Loucy (cell line): ENCODE measurements at regions not wholly inside any gene's neighbourhood (a gene's known extent, or its start where the extent isn't known, plus 50 kb on each side); places are given as distances from the start of the nearest gene placed in this dataset.
"Not testable (repeated sequence)": the region's sequence is repeated elsewhere in the genome, so short reads cannot be mapped to it uniquely, and the experiment has no call there.

Source experiments
- H2AFZ ChIP-seq: fragments of 200-600 bp; sonication (generic); 2 replicates; pipeline ENCODE4 v1.6.0; 2016; ENCODE audit warnings: antibody characterized with exemption, mild to moderate bottlenecking, low read length, moderate library complexity
- H3F3A ChIP-seq: fragments of 200-600 bp; 2 replicates; pipeline ENCODE4 v1.6.0; 2016; ENCODE audit warnings: antibody characterized with exemption, low read depth, mild to moderate bottlenecking
- H3K27me3 ChIP-seq: fragments of 200-600 bp; sonication (generic); 2 replicates; pipeline ENCODE4 v1.6.1; 2014; ENCODE audit warnings: low read length, mild to moderate bottlenecking; ENCODE audit not compliant: insufficient read depth, poor library complexity, severe bottlenecking
- H3K36me3 ChIP-seq: fragments of 200-600 bp; sonication (generic); 2 replicates; pipeline ENCODE4 v1.6.1; 2016; ENCODE audit warnings: low read length; ENCODE audit not compliant: insufficient read depth
- H3K4me1 ChIP-seq: fragments of 200-600 bp; sonication (generic); 2 replicates; pipeline ENCODE4 v1.5.1; 2014; ENCODE audit warnings: low read length, mild to moderate bottlenecking; ENCODE audit not compliant: insufficient read depth, poor library complexity, severe bottlenecking
- H3K4me2 ChIP-seq: fragments of 200-600 bp; sonication (generic); 2 replicates; pipeline ENCODE4 v1.6.0; 2014; ENCODE audit warnings: antibody characterized with exemption, low read length, low read depth, mild to moderate bottlenecking; ENCODE audit not compliant: poor library complexity, severe bottlenecking
- H3K4me3 ChIP-seq: fragments of 200-600 bp; sonication (generic); 2 replicates; pipeline ENCODE4 v1.5.1; 2014; ENCODE audit warnings: low read length, mild to moderate bottlenecking, mixed read lengths; ENCODE audit not compliant: poor library complexity, severe bottlenecking
- H3K79me2 ChIP-seq: fragments of 200-600 bp; sonication (generic); 2 replicates; pipeline ENCODE4 v1.6.1; 2014; ENCODE audit warnings: low read length; ENCODE audit not compliant: insufficient read depth
- H3K9ac ChIP-seq: fragments of 200-600 bp; sonication (generic); 2 replicates; pipeline ENCODE4 v1.6.0; 2014; ENCODE audit warnings: mild to moderate bottlenecking, low read depth, low read length, moderate library complexity; ENCODE audit not compliant: poor library complexity, severe bottlenecking
- H3K9me2 ChIP-seq: fragments of 200-600 bp; sonication (generic); replicated peaks from 2 replicates; pipeline ENCODE4 v1.6.1; 2016; ENCODE audit warnings: low read depth, low read length, mixed read lengths
- H3K9me3 ChIP-seq: fragments of 200-600 bp; sonication (generic); 2 replicates; pipeline ENCODE4 v1.6.1; 2014; ENCODE audit warnings: mild to moderate bottlenecking, antibody characterized with exemption, low read length, low read depth; ENCODE audit not compliant: insufficient read depth
- H4K20me1 ChIP-seq: fragments of 200-600 bp; sonication (generic); 2 replicates; pipeline ENCODE4 v1.6.0; 2014; ENCODE audit warnings: antibody characterized with exemption, low read length, mild to moderate bottlenecking; ENCODE audit not compliant: insufficient read depth, poor library complexity, severe bottlenecking
- EZH2phosphoT487 ChIP-seq: fragments of 200-600 bp; IDR thresholded peaks from 2 replicates; pipeline ENCODE4 v1.6.1; 2018; ENCODE audit warnings: antibody characterized with exemption, mild to moderate bottlenecking, moderate library complexity, borderline replicate concordance
- TF ChIP-seq, protein P1 (sequence below): fragments of 200-600 bp; sonication (generic); conservative IDR thresholded peaks from 2 replicates; pipeline ENCODE4 v1.5.1; 2014; ENCODE audit warnings: mild to moderate bottlenecking, antibody characterized with exemption, low read length

DNA sequence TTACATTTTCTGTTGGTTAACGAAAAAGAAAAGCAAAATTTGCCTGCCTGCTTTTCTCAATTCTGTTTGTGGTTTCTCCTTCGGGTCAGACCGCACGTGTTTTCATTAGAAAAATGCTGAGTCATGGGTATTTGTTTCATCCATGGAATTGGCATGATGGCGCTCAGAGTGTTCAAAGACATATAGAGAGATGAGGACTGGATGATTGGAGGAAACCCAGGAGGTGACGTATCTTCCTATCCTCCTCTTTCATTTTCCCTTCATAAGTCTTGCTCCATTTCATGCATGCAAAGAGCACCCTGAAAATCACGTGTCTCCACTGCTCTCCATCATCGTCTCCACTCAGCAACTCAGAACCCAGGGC, 353.8 kb upstream of the WWC1 start:
- no peak overlapping the region for H3K9ac ChIP-seq
- no peaks in the 10 kb centered on the region for H3K27me3 ChIP-seq
- no peaks in the 10 kb centered on the region for H3F3A ChIP-seq
- H3K4me3 ChIP-seq: no peak overlapping the region
- TF ChIP-seq, protein P1, sequence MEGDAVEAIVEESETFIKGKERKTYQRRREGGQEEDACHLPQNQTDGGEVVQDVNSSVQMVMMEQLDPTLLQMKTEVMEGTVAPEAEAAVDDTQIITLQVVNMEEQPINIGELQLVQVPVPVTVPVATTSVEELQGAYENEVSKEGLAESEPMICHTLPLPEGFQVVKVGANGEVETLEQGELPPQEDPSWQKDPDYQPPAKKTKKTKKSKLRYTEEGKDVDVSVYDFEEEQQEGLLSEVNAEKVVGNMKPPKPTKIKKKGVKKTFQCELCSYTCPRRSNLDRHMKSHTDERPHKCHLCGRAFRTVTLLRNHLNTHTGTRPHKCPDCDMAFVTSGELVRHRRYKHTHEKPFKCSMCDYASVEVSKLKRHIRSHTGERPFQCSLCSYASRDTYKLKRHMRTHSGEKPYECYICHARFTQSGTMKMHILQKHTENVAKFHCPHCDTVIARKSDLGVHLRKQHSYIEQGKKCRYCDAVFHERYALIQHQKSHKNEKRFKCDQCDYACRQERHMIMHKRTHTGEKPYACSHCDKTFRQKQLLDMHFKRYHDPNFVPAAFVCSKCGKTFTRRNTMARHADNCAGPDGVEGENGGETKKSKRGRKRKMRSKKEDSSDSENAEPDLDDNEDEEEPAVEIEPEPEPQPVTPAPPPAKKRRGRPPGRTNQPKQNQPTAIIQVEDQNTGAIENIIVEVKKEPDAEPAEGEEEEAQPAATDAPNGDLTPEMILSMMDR: no peak
- no peak for TF ChIP-seq EZH2phosphoT487
- H3K4me2 ChIP-seq: no peak overlapping the region
- no peaks in the 10 kb centered on the region for H4K20me1 ChIP-seq
- no peaks in the 10 kb centered on the region for H3K79me2 ChIP-seq
- no peaks in the 10 kb centered on the region for H3K9me2 ChIP-seq
- no peaks in the 10 kb centered on the region for H3K9me3 ChIP-seq
- H2AFZ ChIP-seq: no peak overlapping the region
- no peaks in the 10 kb centered on the region for H3K36me3 ChIP-seq
- peaks cover 13% of the 10 kb centered on the region for H3K4me1 ChIP-seq

DNA sequence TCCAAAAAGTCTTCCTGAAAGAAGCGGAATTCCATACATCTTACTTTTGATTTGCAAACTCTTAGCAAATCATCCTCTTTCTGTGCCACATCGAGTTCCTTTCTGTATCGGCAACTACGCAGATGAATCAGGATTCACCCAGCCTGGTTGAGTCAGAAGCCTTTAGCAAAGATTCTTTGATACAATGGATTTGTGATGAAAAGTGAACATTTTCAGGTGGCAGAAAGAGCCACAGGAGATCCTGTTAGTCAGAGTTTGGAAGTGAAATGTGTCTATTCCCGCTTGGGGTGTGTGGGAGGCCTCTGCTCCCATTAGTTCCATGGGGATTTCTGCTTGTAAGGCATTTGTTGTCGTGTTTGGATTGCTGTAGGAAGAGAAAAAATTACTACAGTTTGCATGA, 351.8 kb upstream of the WWC1 start:
- no peak overlapping the region for H2AFZ ChIP-seq
- no peaks in the 10 kb centered on the region for H3K79me2 ChIP-seq
- no peaks in the 10 kb centered on the region for H3F3A ChIP-seq
- H4K20me1 ChIP-seq: no peaks in the 10 kb centered on the region
- no peak overlapping the region for H3K4me2 ChIP-seq
- no peaks in the 10 kb centered on the region for H3K9me3 ChIP-seq
- no peak overlapping the region for H3K4me3 ChIP-seq
- H3K36me3 ChIP-seq: no peaks in the 10 kb centered on the region
- H3K4me1 ChIP-seq: peaks cover 13% of the 10 kb centered on the region
- no peaks in the 10 kb centered on the region for H3K9me2 ChIP-seq
- H3K27me3 ChIP-seq: no peaks in the 10 kb centered on the region
- TF ChIP-seq EZH2phosphoT487: no peak
- TF ChIP-seq, protein P1: no peak
- H3K9ac ChIP-seq: no peak overlapping the region

DNA sequence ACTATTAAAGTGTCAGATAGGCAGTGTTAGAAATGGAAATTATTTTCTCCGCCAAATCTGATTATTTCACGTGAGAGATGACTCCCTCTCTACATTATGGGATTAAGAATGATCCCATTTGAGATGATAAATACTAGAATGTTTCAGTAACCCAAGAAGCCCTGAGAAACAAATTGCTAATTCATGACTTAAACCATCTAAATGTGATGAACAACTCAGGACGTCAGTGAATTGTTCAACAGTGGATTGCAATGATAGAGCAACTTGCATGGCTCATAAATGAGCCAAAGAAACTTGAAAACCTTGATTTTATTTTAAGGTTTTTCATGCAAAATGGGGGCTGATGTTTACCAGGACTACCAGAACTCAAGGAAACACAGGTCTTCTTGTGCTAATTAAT, 350.5 kb upstream of the WWC1 start:
- no peaks in the 10 kb centered on the region for H3F3A ChIP-seq
- H4K20me1 ChIP-seq: no peaks in the 10 kb centered on the region
- no peaks in the 10 kb centered on the region for H3K79me2 ChIP-seq
- no peak overlapping the region for H3K9ac ChIP-seq
- no peak overlapping the region for H2AFZ ChIP-seq
- no peaks in the 10 kb centered on the region for H3K27me3 ChIP-seq
- TF ChIP-seq, protein P1: no peak
- TF ChIP-seq EZH2phosphoT487: no peak
- H3K36me3 ChIP-seq: no peaks in the 10 kb centered on the region
- peaks cover 13% of the 10 kb centered on the region for H3K4me1 ChIP-seq
- H3K9me3 ChIP-seq: no peaks in the 10 kb centered on the region
- H3K4me2 ChIP-seq: no peak overlapping the region
- H3K4me3 ChIP-seq: no peak overlapping the region
- no peaks in the 10 kb centered on the region for H3K9me2 ChIP-seq

DNA sequence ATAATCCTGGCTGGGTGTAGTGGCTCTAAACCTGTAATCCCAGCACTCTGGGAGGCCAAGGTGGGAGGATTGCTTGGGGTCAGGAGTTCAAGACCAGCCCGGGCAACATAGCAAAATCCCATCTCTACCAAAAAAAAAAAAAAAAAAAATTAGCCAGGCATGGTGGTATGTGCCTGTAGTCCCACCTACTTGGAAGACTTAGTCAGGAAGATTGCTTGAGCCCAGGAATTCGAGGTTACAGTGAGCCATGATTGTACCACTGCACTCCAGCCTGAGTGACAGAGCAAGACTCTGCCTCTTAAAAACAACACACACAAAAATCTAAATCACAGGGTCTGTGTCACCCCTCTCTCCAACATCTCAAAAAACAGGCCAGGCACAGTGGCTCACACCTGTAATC, 349.9 kb upstream of the WWC1 start:
- not testable (repeated sequence) for H3K9me3 ChIP-seq, H3K4me2 ChIP-seq, H3K36me3 ChIP-seq, H4K20me1 ChIP-seq, H3K4me3 ChIP-seq, H2AFZ ChIP-seq, H3F3A ChIP-seq, H3K79me2 ChIP-seq, H3K9me2 ChIP-seq, H3K27me3 ChIP-seq, H3K9ac ChIP-seq
- H3K4me1 ChIP-seq: peaks cover 13% of the 10 kb centered on the region
